Mesothelial cell of epicardium (in vitro differentiated cells): ENCODE measurements at regions not wholly inside any gene's neighbourhood (a gene's known extent, or its start where the extent isn't known, plus 50 kb on each side); places are given as distances from the start of the nearest gene placed in this dataset.

Source experiments
- DNase-seq, 2 experiments: peaks; one replicate each; pipeline ENCODE4 v3.0.0; 2021; ENCODE audit warnings: low spot score in 2 of 2; ENCODE audit not compliant: unreplicated experiment in 2 of 2
- H3K27ac Mint-ChIP-seq: 2 replicates; pipeline ENCODE4 v1.8.0; 2021; ENCODE audit warnings: mixed read lengths
- H3K27me3 Mint-ChIP-seq: 2 replicates; pipeline ENCODE4 v1.8.0; 2021; ENCODE audit warnings: low read depth, mixed read lengths
- H3K36me3 Mint-ChIP-seq: 2 replicates; pipeline ENCODE4 v1.8.0; 2021; ENCODE audit warnings: mixed read lengths
- H3K4me1 Mint-ChIP-seq: 2 replicates; pipeline ENCODE4 v1.8.0; 2021; ENCODE audit warnings: mixed read lengths
- H3K4me3 Mint-ChIP-seq: 2 replicates; pipeline ENCODE4 v1.8.0; 2021; ENCODE audit warnings: mild to moderate bottlenecking, moderate library complexity, mixed read lengths
- H3K9me3 Mint-ChIP-seq: 2 replicates; pipeline ENCODE4 v1.8.0; 2021; ENCODE audit warnings: mixed read lengths
- CTCF ChIP-seq: fragments of 200-600 bp; sonication (generic); IDR thresholded peaks from one replicate; pipeline ENCODE4 v1.5.0; 2021; ENCODE audit warnings: antibody characterized with exemption; ENCODE audit not compliant: unreplicated experiment

DNA sequence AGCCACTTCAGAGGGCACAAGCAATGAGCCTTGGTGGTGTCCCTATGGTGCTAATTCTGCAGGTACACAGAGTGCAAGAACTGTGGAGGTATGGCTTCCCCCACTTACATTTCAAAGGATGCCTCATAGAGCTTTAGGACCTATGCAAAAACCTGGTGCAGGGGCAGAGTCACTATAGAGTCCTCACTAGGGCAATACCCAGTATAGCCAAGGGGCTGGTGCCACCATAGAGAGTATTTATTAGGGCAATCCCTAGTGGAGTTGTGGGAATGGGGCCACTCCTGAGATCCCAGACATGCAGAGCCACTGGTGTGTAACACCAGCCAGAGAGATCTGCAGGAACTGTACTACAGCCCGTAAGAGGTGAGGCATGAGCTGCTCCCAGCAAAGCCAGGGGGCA, 312.2 kb downstream of the SLC4A3 start:
- no peaks in the 10 kb centered on the region for H3K9me3 Mint-ChIP-seq
- H3K27me3 Mint-ChIP-seq, result peaks cover 9% of the 10 kb centered on the region
- H3K36me3 Mint-ChIP-seq, result no peaks in the 10 kb centered on the region
- H3K27ac Mint-ChIP-seq, result no peak overlapping the region
- DNase-seq, result no peak
- no peak overlapping the region for H3K4me3 Mint-ChIP-seq
- no peak for TF ChIP-seq CTCF
- H3K4me1 Mint-ChIP-seq, result no peaks in the 10 kb centered on the region

GRCh38 chr2:219944866-219945265, 317.4 kb downstream of the SLC4A3 start:
- DNase-seq, result no peak
- Mint-ChIP-seq H3K4me3 (no peak overlapping the region), H3K27ac (no peak overlapping the region), H3K4me1 (no peaks in the 10 kb centered on the region), H3K27me3 (peaks cover 10% of the 10 kb centered on the region), H3K9me3 (no peaks in the 10 kb centered on the region), H3K36me3 (no peaks in the 10 kb centered on the region)
- no peak for TF ChIP-seq CTCF

GRCh38 chr2:219946021-219946420, 318.6 kb downstream of the SLC4A3 start:
- Mint-ChIP-seq H3K27ac (no peak overlapping the region), H3K9me3 (no peaks in the 10 kb centered on the region), H3K4me3 (no peak overlapping the region), H3K36me3 (no peaks in the 10 kb centered on the region), H3K27me3 (peaks cover 5% of the 10 kb centered on the region), H3K4me1 (no peaks in the 10 kb centered on the region)
- TF ChIP-seq CTCF, result no peak
- DNase-seq, result no peak

DNA sequence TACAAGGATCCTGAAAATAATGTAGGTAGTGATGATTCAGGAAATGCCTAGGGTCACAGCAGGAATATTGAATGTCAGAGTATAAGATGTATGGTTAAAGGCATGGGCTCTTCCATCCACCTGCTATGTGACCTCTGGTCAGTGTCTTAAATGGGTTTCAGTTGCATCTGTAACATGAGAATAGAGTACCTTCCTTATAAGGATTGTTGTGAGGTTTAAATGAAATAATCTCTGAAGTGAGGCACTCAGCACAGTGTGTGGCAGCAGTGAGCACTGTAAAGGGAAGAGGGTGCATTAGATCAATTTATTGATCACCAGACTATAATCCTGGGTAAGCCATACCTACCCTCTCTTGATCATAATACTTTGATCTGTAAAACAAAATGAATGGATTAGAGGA, 319.1 kb downstream of the SLC4A3 start:
- Mint-ChIP-seq H3K36me3 (no peaks in the 10 kb centered on the region), H3K27ac (no peak overlapping the region), H3K27me3 (peaks cover 5% of the 10 kb centered on the region), H3K4me3 (no peak overlapping the region), H3K4me1 (no peaks in the 10 kb centered on the region), H3K9me3 (no peaks in the 10 kb centered on the region)
- DNase-seq, result no peak
- TF ChIP-seq CTCF, result no peak

DNA sequence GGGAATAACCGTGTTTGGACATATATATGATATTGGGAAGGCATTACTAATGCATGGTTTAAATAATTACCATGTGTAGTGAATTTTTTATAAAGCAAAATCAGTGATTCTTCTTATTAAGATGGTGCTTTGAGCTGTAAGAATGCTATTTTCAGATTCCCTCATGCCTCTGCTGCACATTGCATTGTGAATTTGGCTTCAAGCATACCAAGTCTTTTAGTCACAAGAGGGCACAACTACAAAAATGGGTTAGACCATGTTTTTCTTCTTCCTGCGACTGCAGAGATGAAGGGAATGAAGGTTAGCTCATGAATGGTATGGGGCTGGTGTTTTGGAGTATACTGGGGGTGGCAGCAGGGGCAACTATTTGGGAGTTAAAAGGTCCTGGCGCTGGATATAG, 320.1 kb downstream of the SLC4A3 start:
- Mint-ChIP-seq H3K27ac (no peak overlapping the region), H3K27me3 (peaks cover 5% of the 10 kb centered on the region), H3K9me3 (peaks cover under 1% of the 10 kb centered on the region), H3K4me3 (no peak overlapping the region), H3K4me1 (no peaks in the 10 kb centered on the region), H3K36me3 (no peaks in the 10 kb centered on the region)
- no peak for TF ChIP-seq CTCF
- no peak for DNase-seq

DNA sequence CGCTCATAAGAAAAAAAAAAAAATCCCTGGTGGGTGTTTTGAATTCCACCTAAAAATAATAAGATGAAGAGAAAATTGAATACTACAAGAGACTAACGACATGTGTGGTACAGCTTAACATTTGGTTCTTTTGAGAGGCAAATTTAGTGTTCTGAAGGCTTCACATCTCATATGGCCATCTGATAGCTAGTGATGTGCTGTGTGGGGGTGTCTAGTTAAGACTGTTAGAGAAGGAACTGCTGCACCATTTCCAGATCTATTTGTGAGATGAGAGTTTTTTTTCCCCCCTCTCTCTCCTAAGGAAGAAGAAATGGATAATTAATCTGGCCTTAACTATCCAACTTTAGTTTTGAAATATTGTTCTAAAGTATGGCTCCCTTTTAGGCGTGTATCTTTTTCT, 321.6 kb downstream of the SLC4A3 start:
- no peak for DNase-seq
- H3K4me3 Mint-ChIP-seq, result no peak overlapping the region
- no peak overlapping the region for H3K27ac Mint-ChIP-seq
- TF ChIP-seq CTCF, result no peak
- H3K36me3 Mint-ChIP-seq, result no peaks in the 10 kb centered on the region
- peaks cover 11% of the 10 kb centered on the region for H3K9me3 Mint-ChIP-seq
- H3K4me1 Mint-ChIP-seq, result no peaks in the 10 kb centered on the region
- peaks cover 5% of the 10 kb centered on the region for H3K27me3 Mint-ChIP-seq
